OCI-LY1 (cell line): ENCODE measurements at regions not wholly inside any gene's neighbourhood (a gene's known extent, or its start where the extent isn't known, plus 50 kb on each side); places are given as distances from the start of the nearest gene placed in this dataset.

Experiments used
- H2AFZ ChIP-seq: fragments of 200-600 bp; sonication (generic), shearing (Covaris generic); 2 replicates; pipeline ENCODE4 v1.6.0; 2014; ENCODE audit warnings: antibody characterized with exemption, mild to moderate bottlenecking, low read length
- H3F3A ChIP-seq: fragments of 200-600 bp; sonication (generic), shearing (Covaris generic); 2 replicates; pipeline ENCODE4 v1.6.0; 2014; ENCODE audit warnings: mild to moderate bottlenecking, antibody characterized with exemption, low read length, moderate library complexity; ENCODE audit not compliant: insufficient read depth
- H3K27ac ChIP-seq: fragments of 200-600 bp; sonication (generic); 2 replicates; pipeline ENCODE4 v1.5.1; 2014; ENCODE audit warnings: low read length, mixed run types, mild to moderate bottlenecking, low read depth; ENCODE audit not compliant: poor library complexity, severe bottlenecking
- H3K27me3 ChIP-seq: fragments of 200-600 bp; sonication (generic); 2 replicates; pipeline ENCODE4 v1.6.0; 2014; ENCODE audit warnings: antibody characterized with exemption, mild to moderate bottlenecking, low read length, moderate library complexity; ENCODE audit not compliant: insufficient read depth
- H3K36me3 ChIP-seq: fragments of 200-600 bp; sonication (generic); 2 replicates; pipeline ENCODE4 v1.6.1; 2014; ENCODE audit warnings: mild to moderate bottlenecking, antibody characterized with exemption, low read length, moderate library complexity, mixed read lengths; ENCODE audit not compliant: insufficient read depth
- H3K4me1 ChIP-seq: fragments of 200-600 bp; sonication (generic); 2 replicates; pipeline ENCODE4 v1.5.1; 2014; ENCODE audit warnings: mild to moderate bottlenecking, low read length, moderate library complexity; ENCODE audit not compliant: insufficient read depth, severe bottlenecking
- H3K4me2 ChIP-seq: fragments of 200-600 bp; sonication (generic), shearing (Covaris generic); 2 replicates; pipeline ENCODE4 v1.6.1; 2014; ENCODE audit warnings: low read length
- H3K4me3 ChIP-seq: fragments of 200-600 bp; sonication (generic); 2 replicates; pipeline ENCODE4 v1.5.1; 2014; ENCODE audit warnings: low read length, low read depth, mild to moderate bottlenecking, mixed read lengths; ENCODE audit not compliant: poor library complexity, severe bottlenecking
- H3K79me2 ChIP-seq: fragments of 200-600 bp; shearing (Covaris generic); 2 replicates; pipeline ENCODE4 v1.6.1; 2016; ENCODE audit warnings: mixed run types, low read length, mixed read lengths; ENCODE audit not compliant: insufficient read depth
- H3K9ac ChIP-seq: fragments of 200-600 bp; sonication (generic), shearing (Covaris generic); 2 replicates; pipeline ENCODE4 v1.6.1; 2014; ENCODE audit warnings: mild to moderate bottlenecking, low read length, mixed read lengths
- H3K9me2 ChIP-seq: fragments of 200-600 bp; sonication (generic), shearing (Covaris generic); 2 replicates; pipeline ENCODE4 v1.6.1; 2014; ENCODE audit warnings: low read depth, mild to moderate bottlenecking, low read length, mixed read lengths
- H3K9me3 ChIP-seq: fragments of 200-600 bp; shearing (Covaris generic); 2 replicates; pipeline ENCODE4 v1.6.1; 2014; ENCODE audit warnings: low read length, mixed read lengths
- H4K20me1 ChIP-seq: fragments of 200-600 bp; sonication (generic), shearing (Covaris generic); 2 replicates; pipeline ENCODE4 v1.6.0; 2016; ENCODE audit warnings: mild to moderate bottlenecking, low read length; ENCODE audit not compliant: insufficient read depth
- CTCF ChIP-seq: fragments of 200-600 bp; sonication (generic), shearing (Covaris generic); IDR thresholded peaks from 2 replicates; pipeline ENCODE4 v1.5.1; 2017; ENCODE audit warnings: mild to moderate bottlenecking, antibody characterized with exemption, low read length, moderate library complexity, mixed read lengths
- EZH2 ChIP-seq: fragments of 200-600 bp; sonication (generic), shearing (Covaris generic); IDR thresholded peaks from 2 replicates; pipeline ENCODE4 v1.8.0; 2017; ENCODE audit warnings: borderline replicate concordance, mixed run types, mild to moderate bottlenecking, antibody characterized with exemption, low read length, moderate library complexity, mixed read lengths

GRCh38 chr2:180669016-180669415, 311.4 kb upstream of the UBE2E3 start:
- H3K27me3 ChIP-seq: no peaks in the 10 kb centered on the region
- no peaks in the 10 kb centered on the region for H4K20me1 ChIP-seq
- TF ChIP-seq CTCF: no peak
- no peak for TF ChIP-seq EZH2
- no peaks in the 10 kb centered on the region for H3K4me1 ChIP-seq
- no peaks in the 10 kb centered on the region for H3K36me3 ChIP-seq
- no peaks in the 10 kb centered on the region for H3K9me2 ChIP-seq
- no peaks in the 10 kb centered on the region for H3K79me2 ChIP-seq
- H3K27ac ChIP-seq: no peak overlapping the region
- no peaks in the 10 kb centered on the region for H3K9me3 ChIP-seq
- no peak overlapping the region for H2AFZ ChIP-seq
- H3K4me3 ChIP-seq: no peak overlapping the region
- no peak overlapping the region for H3K4me2 ChIP-seq
- no peak overlapping the region for H3K9ac ChIP-seq
- H3F3A ChIP-seq: no peaks in the 10 kb centered on the region

GRCh38 chr2:180664507-180664906, 315.9 kb upstream of the UBE2E3 start:
- no peak overlapping the region for H3K4me2 ChIP-seq
- no peaks in the 10 kb centered on the region for H3K27me3 ChIP-seq
- no peaks in the 10 kb centered on the region for H3F3A ChIP-seq
- no peaks in the 10 kb centered on the region for H3K79me2 ChIP-seq
- no peaks in the 10 kb centered on the region for H3K4me1 ChIP-seq
- no peak overlapping the region for H3K4me3 ChIP-seq
- no peaks in the 10 kb centered on the region for H3K9me2 ChIP-seq
- H3K9me3 ChIP-seq: no peaks in the 10 kb centered on the region
- H4K20me1 ChIP-seq: no peaks in the 10 kb centered on the region
- H2AFZ ChIP-seq: no peak overlapping the region
- no peaks in the 10 kb centered on the region for H3K36me3 ChIP-seq
- H3K27ac ChIP-seq: no peak overlapping the region
- TF ChIP-seq EZH2: no peak
- TF ChIP-seq CTCF: no peak
- no peak overlapping the region for H3K9ac ChIP-seq

- H3K4me3 ChIP-seq: no peak overlapping the region
- no peaks in the 10 kb centered on the region for H3K4me1 ChIP-seq
- H3K79me2 ChIP-seq: no peaks in the 10 kb centered on the region
- no peaks in the 10 kb centered on the region for H4K20me1 ChIP-seq
- H3K9me3 ChIP-seq: no peaks in the 10 kb centered on the region
- no peak overlapping the region for H3K4me2 ChIP-seq
- H3K27me3 ChIP-seq: no peaks in the 10 kb centered on the region
- no peak overlapping the region for H3K9ac ChIP-seq
- no peak overlapping the region for H3K27ac ChIP-seq
- no peaks in the 10 kb centered on the region for H3K9me2 ChIP-seq
- TF ChIP-seq CTCF: no peak
- TF ChIP-seq EZH2: no peak
- H2AFZ ChIP-seq: no peak overlapping the region
- no peaks in the 10 kb centered on the region for H3K36me3 ChIP-seq
- H3F3A ChIP-seq: no peaks in the 10 kb centered on the region
Observed at GRCh38 chr2:180662941-180663471, 317.4 kb upstream of the UBE2E3 start.
